ENCODE measurements at regions not wholly inside any gene's neighbourhood (a gene's known extent, or its start where the extent isn't known, plus 50 kb on each side); places are given as distances from the start of the nearest gene placed in this dataset.
"Not testable (repeated sequence)": the region's sequence is repeated elsewhere in the genome, so short reads cannot be mapped to it uniquely, and the experiment has no call there.

- Mint-ChIP-seq H3K36me3 (ENCODE audit: low read depth) (no peaks in the 10 kb centered on the region), H3K9me3 (no peaks in the 10 kb centered on the region), H3K27ac (peak overlapping the region in 2 of 3 experiments; percentile 16 to 78), H3K27me3 (ENCODE audit: low read depth) (no peaks in the 10 kb centered on the region), H3K4me3 (no peak overlapping the region), H3K4me1 (peaks cover 28% of the 10 kb centered on the region)
- TF ChIP-seq, protein P1, sequence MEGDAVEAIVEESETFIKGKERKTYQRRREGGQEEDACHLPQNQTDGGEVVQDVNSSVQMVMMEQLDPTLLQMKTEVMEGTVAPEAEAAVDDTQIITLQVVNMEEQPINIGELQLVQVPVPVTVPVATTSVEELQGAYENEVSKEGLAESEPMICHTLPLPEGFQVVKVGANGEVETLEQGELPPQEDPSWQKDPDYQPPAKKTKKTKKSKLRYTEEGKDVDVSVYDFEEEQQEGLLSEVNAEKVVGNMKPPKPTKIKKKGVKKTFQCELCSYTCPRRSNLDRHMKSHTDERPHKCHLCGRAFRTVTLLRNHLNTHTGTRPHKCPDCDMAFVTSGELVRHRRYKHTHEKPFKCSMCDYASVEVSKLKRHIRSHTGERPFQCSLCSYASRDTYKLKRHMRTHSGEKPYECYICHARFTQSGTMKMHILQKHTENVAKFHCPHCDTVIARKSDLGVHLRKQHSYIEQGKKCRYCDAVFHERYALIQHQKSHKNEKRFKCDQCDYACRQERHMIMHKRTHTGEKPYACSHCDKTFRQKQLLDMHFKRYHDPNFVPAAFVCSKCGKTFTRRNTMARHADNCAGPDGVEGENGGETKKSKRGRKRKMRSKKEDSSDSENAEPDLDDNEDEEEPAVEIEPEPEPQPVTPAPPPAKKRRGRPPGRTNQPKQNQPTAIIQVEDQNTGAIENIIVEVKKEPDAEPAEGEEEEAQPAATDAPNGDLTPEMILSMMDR (IDR thresholded peaks at IDR 0.05; ENCODE audit: unreplicated experiment in 3 of 3): no peak
Measured at GRCh38 chr1:67611846-67612245, 73.2 kb upstream of the GADD45A start.

DNA sequence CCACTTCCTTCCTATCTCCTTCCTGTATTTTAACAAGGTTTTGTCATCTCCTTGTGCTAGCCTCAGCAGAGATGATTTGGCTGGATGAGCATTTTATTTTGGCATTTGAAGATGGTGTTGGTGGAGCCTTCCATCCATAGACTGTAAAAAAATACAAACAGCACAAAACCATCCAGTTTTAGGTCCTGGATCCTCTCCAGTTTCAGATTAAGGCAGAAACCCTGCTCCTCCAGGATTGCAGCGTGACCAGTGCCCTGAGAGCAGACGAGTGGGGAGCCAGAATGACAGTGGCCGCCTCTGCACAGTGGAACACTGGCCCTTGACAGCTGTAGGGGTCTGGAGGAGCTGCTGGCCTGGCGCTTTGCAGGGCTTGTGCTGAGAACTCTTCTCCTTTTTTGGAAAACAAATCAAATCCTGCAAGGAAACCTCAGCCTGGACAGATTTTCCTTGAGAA lies 72.2 kb upstream of the GADD45A start:
- Mint-ChIP-seq H3K36me3 (ENCODE audit: low read depth) (no peaks in the 10 kb centered on the region), H3K9me3 (no peaks in the 10 kb centered on the region), H3K4me3 (no peak overlapping the region), H3K4me1 (peaks cover 28% of the 10 kb centered on the region), H3K27ac (peak overlapping the region; percentile 46 to 70 (median 63)), H3K27me3 (ENCODE audit: low read depth) (no peaks in the 10 kb centered on the region)
- TF ChIP-seq, protein P1 (IDR thresholded peaks at IDR 0.05; ENCODE audit: unreplicated experiment in 3 of 3): no peak

DNA sequence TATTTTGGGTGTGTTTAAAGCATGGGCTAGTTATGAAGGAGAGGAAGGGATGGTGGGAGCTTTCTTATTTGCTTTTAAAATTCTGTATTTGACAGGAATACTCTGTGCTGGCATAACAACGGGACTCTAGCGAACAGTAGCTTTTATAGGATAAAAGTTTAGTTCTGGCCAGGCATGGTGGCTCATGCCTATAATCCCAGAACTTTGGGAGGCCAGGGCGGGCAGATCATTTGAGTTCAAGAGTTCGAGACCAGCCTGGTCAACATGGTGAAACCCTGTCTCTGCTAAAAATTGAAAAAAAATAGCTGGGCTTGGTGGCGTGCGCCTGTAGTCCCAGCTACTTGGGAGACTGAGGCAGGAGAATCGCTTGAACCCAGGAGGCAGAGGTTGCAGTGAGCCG lies 71.5 kb upstream of the GADD45A start:
- H3K27ac Mint-ChIP-seq: peak overlapping the region; percentile 46 to 70 (median 63)
- H3K4me3 Mint-ChIP-seq; H3K9me3 Mint-ChIP-seq; H3K27me3 Mint-ChIP-seq (ENCODE audit: low read depth); H3K36me3 Mint-ChIP-seq (ENCODE audit: low read depth): not testable (repeated sequence)
- peaks cover 32% of the 10 kb centered on the region for H3K4me1 Mint-ChIP-seq

DNA sequence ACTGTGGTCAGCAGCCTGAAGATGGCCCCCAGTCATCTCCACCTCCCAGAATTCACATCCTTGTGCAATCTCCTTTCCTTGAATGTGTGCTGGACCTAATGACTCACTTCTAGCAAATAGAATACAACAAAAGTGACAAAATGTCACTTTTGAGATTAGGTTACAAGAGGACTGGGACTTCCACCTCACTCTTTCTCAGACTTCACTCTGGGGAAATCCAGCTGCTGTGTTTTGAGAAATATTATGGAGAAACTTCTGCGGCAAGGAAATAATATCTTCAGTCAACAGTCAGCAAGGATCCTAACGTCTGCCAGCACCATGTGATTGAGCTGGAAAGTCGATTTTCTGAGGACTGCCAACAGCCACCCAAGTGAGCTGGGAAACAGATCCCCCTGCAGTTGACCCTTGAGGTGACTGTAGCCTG lies 70.5 kb upstream of the GADD45A start:
- H3K36me3 Mint-ChIP-seq (ENCODE audit: low read depth): no peaks in the 10 kb centered on the region
- no peaks in the 10 kb centered on the region for H3K9me3 Mint-ChIP-seq
- TF ChIP-seq, protein P1 (IDR thresholded peaks at IDR 0.05; ENCODE audit: unreplicated experiment in 3 of 3): no peak
- H3K4me3 Mint-ChIP-seq: no peak overlapping the region
- peak overlapping the region in 2 of 3 experiments; percentile 8 to 55 for H3K27ac Mint-ChIP-seq
- H3K4me1 Mint-ChIP-seq: peaks cover 36% of the 10 kb centered on the region
- no peaks in the 10 kb centered on the region for H3K27me3 Mint-ChIP-seq (ENCODE audit: low read depth)

GRCh38 chr1:67615886-67616285 lies 69.1 kb upstream of the GADD45A start:
- no peaks in the 10 kb centered on the region for H3K27me3 Mint-ChIP-seq (ENCODE audit: low read depth)

GRCh38 chr1:67616394-67616985 lies 68.5 kb upstream of the GADD45A start:
- H3K9me3 Mint-ChIP-seq: no peaks in the 10 kb centered on the region
- H3K27me3 Mint-ChIP-seq (ENCODE audit: low read depth): no peaks in the 10 kb centered on the region
- peak overlapping the region; percentile 31 to 72 (median 58) for H3K27ac Mint-ChIP-seq
- H3K4me3 Mint-ChIP-seq: no peak overlapping the region
- TF ChIP-seq, protein P1 (IDR thresholded peaks at IDR 0.05; ENCODE audit: unreplicated experiment in 3 of 3): no peak
- peaks cover 45% of the 10 kb centered on the region for H3K4me1 Mint-ChIP-seq
- no peaks in the 10 kb centered on the region for H3K36me3 Mint-ChIP-seq (ENCODE audit: low read depth)

More at GRCh38 chr1:67615886-67616285, 69.1 kb upstream of the GADD45A start:
- no peaks in the 10 kb centered on the region for H3K9me3 Mint-ChIP-seq
- peak overlapping the region in 1 of 3 experiments; percentile 35 for H3K27ac Mint-ChIP-seq
- no peaks in the 10 kb centered on the region for H3K36me3 Mint-ChIP-seq (ENCODE audit: low read depth)
- H3K4me3 Mint-ChIP-seq: no peak overlapping the region
- TF ChIP-seq, protein P1 (IDR thresholded peaks at IDR 0.05; ENCODE audit: unreplicated experiment in 3 of 3): no peak
- H3K4me1 Mint-ChIP-seq: peaks cover 41% of the 10 kb centered on the region
